Omental fat pad (tissue), 3 donors: ENCODE measurements at regions not wholly inside any gene's neighbourhood (a gene's known extent, or its start where the extent isn't known, plus 50 kb on each side); places are given as distances from the start of the nearest gene placed in this dataset.

ENCODE experiments used
- ATAC-seq: fragments of 150-250 bp; one replicate; pipeline ENCODE4 v1.9.1; 2016; ENCODE audit warnings: mild to moderate bottlenecking, moderate library complexity; ENCODE audit not compliant: low FRiP score
- DNase-seq: peaks from one replicate; pipeline ENCODE4 v3.0.0-alpha.2; 2019; ENCODE audit warnings: low spot score
- CTCF ChIP-seq, 3 donors: fragments of 450-650 bp; IDR thresholded peaks; one replicate each; pipeline ENCODE4 v1.5.1; 2016 to 2017; ENCODE audit warnings: antibody characterized with exemption in 3 of 3, mild to moderate bottlenecking in 3 of 3, moderate library complexity in 2 of 3

GRCh38 chr9:113741886-113742854 is 133.9 kb upstream of the ZNF618 start:
- no peak for TF ChIP-seq CTCF (IDR thresholded peaks at IDR 0.05)
- DNase-seq (no peak), ATAC-seq (no peak)

- ATAC-seq, result no peak
- no peak for TF ChIP-seq CTCF (IDR thresholded peaks at IDR 0.05)
- DNase-seq, result no peak
These were observed 133.2 kb upstream of the ZNF618 start for GRCh38 chr9:113742878-113743277.

- TF ChIP-seq CTCF (IDR thresholded peaks at IDR 0.05), result no peak
- no peak for DNase-seq
- ATAC-seq, result no peak
These were observed 129.6 kb upstream of the ZNF618 start for GRCh38 chr9:113746486-113746885.

- ATAC-seq (no peak), DNase-seq (no peak)
- no peak for TF ChIP-seq CTCF (IDR thresholded peaks at IDR 0.05)
These were observed 128.0 kb upstream of the ZNF618 start for GRCh38 chr9:113748135-113748534.

- ATAC-seq, result no peak
- TF ChIP-seq CTCF (IDR thresholded peaks at IDR 0.05), result no peak
- DNase-seq, result no peak
These were observed 122.5 kb upstream of the ZNF618 start for GRCh38 chr9:113753398-113754119.

- DNase-seq (no peak), ATAC-seq (no peak)
- TF ChIP-seq CTCF (IDR thresholded peaks at IDR 0.05), result no peak
These were observed 121.4 kb upstream of the ZNF618 start for GRCh38 chr9:113754739-113755138.
